Stimulated activated naive CD4-positive, alpha-beta T cell (primary cell): ENCODE measurements at regions not wholly inside any gene's neighbourhood (a gene's known extent, or its start where the extent isn't known, plus 50 kb on each side); places are given as distances from the start of the nearest gene placed in this dataset.
"Not testable (repeated sequence)": the region's sequence is repeated elsewhere in the genome, so short reads cannot be mapped to it uniquely, and the experiment has no call there.

Experiments
- DNase-seq, 6 experiments: peaks; one replicate each; lab custom pipeline; 2025; lab: John Stamatoyannopoulos, UW

GRCh38 chr1:29551123-29551936 lies 315.0 kb downstream of the PTPRU start:
- no peak for DNase-seq

GRCh38 chr1:29550119-29550841 lies 314.0 kb downstream of the PTPRU start:
- no peak for DNase-seq

GRCh38 chr1:29549728-29550118 lies 313.4 kb downstream of the PTPRU start:
- DNase-seq = not testable (repeated sequence)

- DNase-seq = no peak
Measured at GRCh38 chr1:29549001-29549400, 312.7 kb downstream of the PTPRU start.

GRCh38 chr1:29548091-29548490 lies 311.8 kb downstream of the PTPRU start:
- DNase-seq = no peak

- DNase-seq = no peak
Measured at GRCh38 chr1:29547300-29547699, 311.0 kb downstream of the PTPRU start.

GRCh38 chr1:29546496-29546895 lies 310.2 kb downstream of the PTPRU start:
- no peak for DNase-seq

- DNase-seq = no peak
Measured at GRCh38 chr1:29544406-29544805, 308.1 kb downstream of the PTPRU start.

- DNase-seq = no peak
Measured at GRCh38 chr1:29543586-29543985, 307.3 kb downstream of the PTPRU start.

- DNase-seq = no peak
Measured at GRCh38 chr1:29542548-29542947, 306.2 kb downstream of the PTPRU start.

GRCh38 chr1:29541631-29542030 lies 305.3 kb downstream of the PTPRU start:
- no peak for DNase-seq

GRCh38 chr1:29540801-29541357 lies 304.6 kb downstream of the PTPRU start:
- DNase-seq = no peak

GRCh38 chr1:29539971-29540370 lies 303.6 kb downstream of the PTPRU start:
- no peak for DNase-seq

GRCh38 chr1:29538586-29538985 lies 302.3 kb downstream of the PTPRU start:
- DNase-seq = no peak

- DNase-seq = no peak
Measured at GRCh38 chr1:29532751-29533150, 296.4 kb downstream of the PTPRU start.

- DNase-seq = no peak
Measured at GRCh38 chr1:29532285-29532684, 296.0 kb downstream of the PTPRU start.

- no peak for DNase-seq
Measured at GRCh38 chr1:29531596-29531995, 295.3 kb downstream of the PTPRU start.

GRCh38 chr1:29529677-29530278 lies 293.5 kb downstream of the PTPRU start:
- DNase-seq = no peak

- DNase-seq = no peak
Measured at GRCh38 chr1:29527314-29528004, 291.1 kb downstream of the PTPRU start.

- DNase-seq = no peak
Measured at GRCh38 chr1:29525941-29526340, 289.6 kb downstream of the PTPRU start.

GRCh38 chr1:29524285-29525065 lies 288.2 kb downstream of the PTPRU start:
- no peak for DNase-seq
